Thyroid gland (tissue), 4 donors: ENCODE measurements at regions not wholly inside any gene's neighbourhood (a gene's known extent, or its start where the extent isn't known, plus 50 kb on each side); places are given as distances from the start of the nearest gene placed in this dataset.
"Not testable (repeated sequence)": the region's sequence is repeated elsewhere in the genome, so short reads cannot be mapped to it uniquely, and the experiment has no call there.

Source experiments
- DNase-seq, 2 donors: peaks; one replicate each; pipeline ENCODE4 v3.0.0-alpha.2; 2019
- H3K27ac ChIP-seq, 3 donors: fragments of 200-600 bp; sonication (generic); 1 replicate in 2 of 3; 2 replicates in 1 of 3; pipeline ENCODE4 v1.5.1; 2016 to 2019; ENCODE audit warnings: mild to moderate bottlenecking in 1 of 3, moderate library complexity in 1 of 3
- H3K27me3 ChIP-seq: fragments of 200-600 bp; sonication (generic); one replicate; pipeline ENCODE4 v1.5.1; 2019
- H3K36me3 ChIP-seq, 2 donors: fragments of 200-600 bp; sonication (generic); one replicate each; pipeline ENCODE4 v1.5.1; 2016 to 2019
- H3K4me1 ChIP-seq, 2 donors: fragments of 200-600 bp; sonication (generic); one replicate each; pipeline ENCODE4 v1.5.1; 2017 to 2019
- H3K4me3 ChIP-seq, 3 donors: fragments of 200-600 bp; sonication (generic); replicated peaks in 1 of 3; 1 replicate in 2 of 3; 2 replicates in 1 of 3; pipeline ENCODE4 v1.5.1; 2016; ENCODE audit warnings: mild to moderate bottlenecking in 1 of 3
- H3K9me3 ChIP-seq: fragments of 200-600 bp; sonication (generic); one replicate; pipeline ENCODE4 v1.5.1; 2017
- CTCF ChIP-seq, 6 experiments: fragments of 200-600 bp in 3 of 6; fragments of 450-650 bp in 3 of 6; sonication (generic) in 3 of 6; IDR thresholded peaks; one replicate each; pipeline ENCODE4 v1.5.1; 2016 to 2019; ENCODE audit warnings: antibody characterized with exemption in 6 of 6, mild to moderate bottlenecking in 2 of 6, inconsistent platforms in 1 of 6, moderate library complexity in 1 of 6
- POLR2A ChIP-seq, 2 donors: fragments of 450-650 bp; IDR thresholded peaks; one replicate each; pipeline ENCODE4 v1.6.1; 2017; ENCODE audit warnings: antibody characterized with exemption in 2 of 2, mild to moderate bottlenecking in 2 of 2, moderate library complexity in 1 of 2
- WGBS, 2 donors: methylation state at CpG; one replicate each; pipeline ENCODE4 v1.1.5; 2017; 5-methylcytosine and 5-hydroxymethylcytosine counted together
- intact Hi-C: fragments of 100-400 bp; cut with DNase I; formaldehyde crosslinking; loops from one replicate; pipeline ENCODE4 v1.15.1; 2023

- intact Hi-C loops, result no loop called here
- H3K27me3 ChIP-seq, result no peaks in the 10 kb centered on the region
- TF ChIP-seq POLR2A (IDR thresholded peaks at IDR 0.05), result no peak
- no peak for DNase-seq
- H3K36me3 ChIP-seq, result no peaks in the 10 kb centered on the region
- WGBS, 2 donors, result 83 to 84% methylated on average over 1 of the region's 1 CpG
- H3K27ac ChIP-seq, result no peak overlapping the region
- peaks cover 0 to 15% of the 10 kb centered on the region in 2 donors for H3K4me1 ChIP-seq
- H3K4me3 ChIP-seq, result no peak overlapping the region
- no peaks in the 10 kb centered on the region for H3K9me3 ChIP-seq
Measured at GRCh38 chr16:22692034-22692433, 121.9 kb upstream of the HS3ST2 start.

DNA sequence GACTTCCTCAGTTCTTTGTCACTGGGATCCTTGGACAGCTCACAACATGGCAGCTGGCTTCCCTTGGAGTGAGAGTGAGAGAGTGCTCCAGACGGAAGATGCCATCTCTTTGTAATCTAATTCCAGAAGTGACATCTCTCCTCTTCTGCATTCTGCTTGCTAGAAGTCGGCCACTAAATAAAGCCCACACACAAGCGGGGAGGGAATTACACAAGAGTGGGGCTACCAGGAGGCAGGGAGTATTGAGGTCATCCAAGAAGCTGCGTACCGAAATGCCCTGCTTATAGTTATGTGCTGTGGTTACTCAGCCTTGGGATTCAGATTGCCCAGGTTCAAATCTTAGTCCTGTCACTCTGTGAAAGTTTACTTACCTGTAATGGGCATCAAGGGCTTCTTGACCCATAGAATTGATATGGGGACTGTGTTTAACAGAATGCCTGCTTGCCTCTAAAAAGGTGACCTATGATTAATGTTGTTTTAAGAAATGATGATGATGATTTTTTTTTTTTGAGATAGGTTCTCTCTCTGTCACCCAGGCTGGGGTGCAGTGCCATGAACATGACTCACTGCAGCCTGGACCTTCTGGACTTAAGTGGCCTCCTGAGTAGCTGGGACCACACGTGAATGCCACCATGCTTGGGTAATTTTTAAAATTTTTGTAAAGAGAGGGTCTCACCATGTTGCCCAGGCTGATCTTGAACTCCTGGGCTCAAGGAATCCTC lies 120.9 kb upstream of the HS3ST2 start:
- peak overlapping the region in 1 of 3 donors; percentile 0 for H3K27ac ChIP-seq
- H3K4me1 ChIP-seq, result peaks cover 0 to 15% of the 10 kb centered on the region in 2 donors
- DNase-seq, result no peak
- TF ChIP-seq CTCF (IDR thresholded peaks at IDR 0.05) (no peak), POLR2A (IDR thresholded peaks at IDR 0.05) (no peak)
- H3K27me3 ChIP-seq, result no peaks in the 10 kb centered on the region
- H3K4me3 ChIP-seq, result no peak overlapping the region
- H3K36me3 ChIP-seq, result no peaks in the 10 kb centered on the region
- intact Hi-C loops, result no loop called here
- H3K9me3 ChIP-seq, result no peaks in the 10 kb centered on the region
- 82% methylated on average over 6 of the region's 6 CpGs for WGBS, 2 donors

DNA sequence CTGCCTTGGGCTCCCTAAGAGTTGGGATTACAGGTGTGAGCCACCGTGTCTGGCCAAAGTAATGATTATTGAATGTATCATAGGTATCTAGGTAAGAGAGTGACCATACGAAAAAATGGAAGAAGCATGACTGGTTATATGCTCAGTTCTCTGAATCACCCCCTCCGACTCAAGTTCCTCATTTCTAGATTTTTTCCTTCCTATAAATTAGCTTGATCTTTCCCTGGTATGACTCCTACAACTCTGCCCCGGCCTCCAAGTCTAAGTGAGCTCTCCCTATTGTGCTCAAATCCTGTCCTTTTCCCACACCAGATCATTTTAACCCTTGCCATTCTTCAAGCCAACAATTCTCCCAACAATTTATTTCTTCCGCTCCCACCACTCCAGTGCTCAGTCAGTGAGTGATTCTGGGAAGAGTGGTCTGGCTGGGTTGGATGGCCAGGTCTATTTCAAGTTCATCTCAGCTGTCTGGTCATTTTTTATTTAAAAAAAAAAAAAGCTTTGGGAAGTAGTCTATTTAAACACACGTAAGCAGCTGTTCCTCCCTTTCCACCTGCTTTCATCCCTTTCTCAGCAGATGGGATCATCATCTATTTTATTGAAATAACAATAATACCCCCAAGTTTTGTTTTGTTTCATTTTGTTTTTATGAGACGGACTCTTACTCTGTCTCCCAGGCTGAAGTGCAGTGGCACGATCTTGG lies 120.2 kb upstream of the HS3ST2 start:
- Histone ChIP-seq H3K27ac (peak overlapping the region in 1 of 3 donors; percentile 38), H3K36me3 (no peaks in the 10 kb centered on the region), H3K4me3 (no peak overlapping the region), H3K4me1 (peaks cover 0 to 15% of the 10 kb centered on the region in 2 donors), H3K9me3 (no peaks in the 10 kb centered on the region), H3K27me3 (no peaks in the 10 kb centered on the region)
- 72 to 73% methylated on average over 8 of the region's 8 CpGs for WGBS, 2 donors
- TF ChIP-seq POLR2A (IDR thresholded peaks at IDR 0.05), result no peak
- intact Hi-C loops, result loop anchor here (2.0 kb wide), 1 partner anchor 1117 kb away; no protein-coding TSS in a partner anchor
- DNase-seq, result no peak

DNA sequence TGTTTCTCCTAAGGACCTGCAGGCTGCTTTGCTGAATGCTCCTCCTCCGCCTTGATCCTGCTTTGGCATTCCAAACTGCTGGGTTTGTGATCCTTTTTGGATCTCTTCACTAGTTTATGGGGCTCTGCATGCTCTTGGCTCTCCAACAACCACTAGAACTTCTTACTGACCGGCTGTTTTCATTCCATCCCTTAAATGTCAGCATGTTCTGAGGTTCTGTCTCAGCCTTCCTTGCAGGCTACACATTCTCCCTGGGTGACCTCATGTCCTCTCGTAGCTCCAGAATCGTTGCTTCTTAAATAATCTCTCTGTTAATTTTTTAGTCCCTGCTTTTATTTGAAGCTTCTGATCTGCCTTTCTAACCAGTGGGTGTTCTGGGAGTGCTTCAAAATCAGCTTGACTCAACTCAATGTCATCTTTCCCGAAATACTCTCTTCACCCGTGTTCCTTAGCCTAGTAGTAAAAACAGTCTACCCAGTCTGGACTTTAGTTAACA lies 119.0 kb upstream of the HS3ST2 start:
- 29% methylated on average over 6 of the region's 6 CpGs for WGBS, 2 donors
- Histone ChIP-seq H3K4me3 (no peak overlapping the region), H3K36me3 (no peaks in the 10 kb centered on the region), H3K9me3 (no peaks in the 10 kb centered on the region), H3K27me3 (no peaks in the 10 kb centered on the region), H3K4me1 (peaks cover 0 to 15% of the 10 kb centered on the region in 2 donors), H3K27ac (peak overlapping the region in 2 of 3 donors; percentile 14 to 38)
- TF ChIP-seq POLR2A (IDR thresholded peaks at IDR 0.05), result no peak
- peak in 1 of 2 donors; percentile 37 for DNase-seq
- intact Hi-C loops, result loop anchor here (2.0 kb wide), 1 partner anchor 1118 kb away; no protein-coding TSS in a partner anchor

- not testable (repeated sequence) for H3K36me3 ChIP-seq, DNase-seq, H3K9me3 ChIP-seq, H3K4me3 ChIP-seq, H3K27me3 ChIP-seq
- 93 to 94% methylated on average over 7 of the region's 7 CpGs for WGBS, 2 donors
- Histone ChIP-seq H3K27ac (peak overlapping the region in 2 of 3 donors; percentile 14 to 38), H3K4me1 (peaks cover 0 to 15% of the 10 kb centered on the region in 2 donors)
- intact Hi-C loops, result loop anchor here (2.0 kb wide), 1 partner anchor 1119 kb away; no protein-coding TSS in a partner anchor
Measured at GRCh38 chr16:22695773-22696172, 118.2 kb upstream of the HS3ST2 start.

DNA sequence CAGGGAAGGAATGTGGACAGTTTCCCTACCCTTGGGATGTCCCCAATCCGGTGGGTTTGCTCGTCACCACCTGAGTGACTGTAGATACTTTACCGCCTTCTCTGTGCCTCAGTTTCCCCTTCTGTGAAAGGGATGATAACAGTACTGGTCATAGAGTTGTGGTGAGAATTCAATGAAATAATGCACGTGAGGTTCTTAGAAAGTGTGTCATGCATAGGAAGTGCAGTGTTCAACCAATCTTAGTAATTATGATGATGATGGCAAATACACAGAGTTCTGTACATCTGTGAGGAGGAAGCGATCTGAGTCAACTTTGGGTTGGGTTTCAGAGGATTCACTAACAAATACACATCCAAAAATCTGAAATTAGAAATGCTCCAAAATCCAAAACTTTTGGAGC lies 114.6 kb upstream of the HS3ST2 start:
- no peaks in the 10 kb centered on the region for H3K27me3 ChIP-seq
- H3K36me3 ChIP-seq, result no peaks in the 10 kb centered on the region
- TF ChIP-seq POLR2A (IDR thresholded peaks at IDR 0.05) (no peak), CTCF (IDR thresholded peaks at IDR 0.05) (no peak)
- H3K27ac ChIP-seq, result no peak overlapping the region
- H3K9me3 ChIP-seq, result no peaks in the 10 kb centered on the region
- intact Hi-C loops, result no loop called here
- peaks cover 0 to 13% of the 10 kb centered on the region in 2 donors for H3K4me1 ChIP-seq
- WGBS, 2 donors, result 94 to 95% methylated on average over 5 of the region's 5 CpGs
- H3K4me3 ChIP-seq, result no peak overlapping the region
- DNase-seq, result no peak

DNA sequence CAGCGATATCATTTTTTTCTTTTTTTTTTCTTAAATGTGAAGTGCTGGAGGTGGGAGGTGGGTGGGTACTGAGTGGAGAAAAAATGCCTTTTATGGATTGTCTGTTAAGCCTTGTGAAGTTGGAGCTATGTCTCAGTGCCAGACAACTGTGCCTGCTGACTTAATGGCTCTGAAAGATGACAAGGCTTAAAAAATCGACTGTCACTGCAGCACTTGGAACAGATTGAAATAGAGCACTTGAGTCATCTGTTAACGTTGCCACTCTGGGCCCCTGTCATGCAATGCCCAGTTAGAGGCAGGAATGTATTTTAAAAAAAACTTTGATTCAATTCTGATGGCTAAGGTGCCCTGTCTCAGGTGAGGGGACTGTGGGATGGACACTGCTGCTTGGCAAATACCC lies 108.2 kb upstream of the HS3ST2 start:
- 56 to 57% methylated on average over 3 of the region's 3 CpGs for WGBS, 2 donors
- DNase-seq, result no peak
- Histone ChIP-seq H3K36me3 (no peaks in the 10 kb centered on the region), H3K4me3 (no peak overlapping the region), H3K4me1 (no peaks in the 10 kb centered on the region), H3K9me3 (no peaks in the 10 kb centered on the region), H3K27ac (no peak overlapping the region), H3K27me3 (no peaks in the 10 kb centered on the region)
- intact Hi-C loops, result no loop called here
- TF ChIP-seq CTCF (IDR thresholded peaks at IDR 0.05) (no peak), POLR2A (IDR thresholded peaks at IDR 0.05) (no peak)
